Vagina (tissue), 2 donors: ENCODE measurements at regions not wholly inside any gene's neighbourhood (a gene's known extent, or its start where the extent isn't known, plus 50 kb on each side); places are given as distances from the start of the nearest gene placed in this dataset.

Experiments used
- DNase-seq, 2 donors: peaks; one replicate each; pipeline ENCODE4 v3.0.0-alpha.2; 2017; ENCODE audit errors: extremely low spot score in 2 of 2
- H3K27ac ChIP-seq: fragments of 200-600 bp; sonication (generic); one replicate; pipeline ENCODE4 v1.5.1; 2019
- H3K27me3 ChIP-seq: fragments of 200-600 bp; sonication (generic); one replicate; pipeline ENCODE4 v1.5.1; 2019
- H3K36me3 ChIP-seq, 2 donors: fragments of 200-600 bp; sonication (generic); one replicate each; pipeline ENCODE4 v1.5.1; 2017 to 2019
- H3K4me1 ChIP-seq: fragments of 200-600 bp; sonication (generic); one replicate; pipeline ENCODE4 v1.5.1; 2019
- H3K4me3 ChIP-seq, 2 donors: fragments of 200-600 bp; sonication (generic); 1 replicate in 1 of 2; 2 replicates in 1 of 2; pipeline ENCODE4 v1.5.1; 2016 to 2019
- H3K9me3 ChIP-seq: fragments of 200-600 bp; sonication (generic); one replicate; pipeline ENCODE4 v1.5.1; 2019
- CTCF ChIP-seq, 3 experiments: fragments of 450-650 bp in 2 of 3; fragments of 200-600 bp in 1 of 3; sonication (generic) in 1 of 3; IDR thresholded peaks; one replicate each; pipeline ENCODE4 v1.5.1; 2017 to 2019; ENCODE audit warnings: antibody characterized with exemption in 3 of 3, mild to moderate bottlenecking in 2 of 3, moderate library complexity in 2 of 3
- POLR2A ChIP-seq, 2 donors: fragments of 450-650 bp; IDR thresholded peaks; one replicate each; pipeline ENCODE4 v1.6.1; 2017; ENCODE audit warnings: antibody characterized with exemption in 2 of 2, mild to moderate bottlenecking in 2 of 2, moderate library complexity in 2 of 2
- POLR2AphosphoS5 ChIP-seq, 2 donors: sonication (generic); formaldehyde crosslinking; IDR thresholded peaks; one replicate each; pipeline ENCODE4 v1.9.0; 2017; ENCODE audit warnings: antibody characterized with exemption in 2 of 2, mild to moderate bottlenecking in 2 of 2, low read depth in 1 of 2; ENCODE audit not compliant: insufficient read depth in 1 of 2
- intact Hi-C: fragments of 100-400 bp; cut with DNase I; formaldehyde crosslinking; loops from one replicate; pipeline ENCODE4 v1.15.1; 2023

DNA sequence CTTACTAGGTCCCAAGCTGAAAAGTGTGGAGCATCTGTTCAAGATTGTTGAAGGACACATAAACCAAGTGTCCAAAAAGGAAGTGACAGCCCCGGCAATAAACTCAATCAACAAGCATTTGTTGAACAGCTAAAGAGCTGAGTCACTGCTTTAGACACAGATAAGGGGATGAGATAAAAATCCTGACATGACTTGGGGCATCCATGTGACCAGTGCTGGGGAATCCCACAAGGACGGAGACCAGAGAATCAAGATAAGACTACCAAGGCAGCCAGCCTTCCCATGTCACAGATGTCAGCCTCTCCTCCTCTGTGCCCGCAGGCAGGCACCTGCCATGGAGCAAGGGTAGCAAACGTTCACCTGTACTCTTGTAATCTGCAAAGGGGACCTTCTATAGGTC, 118.6 kb upstream of the KAZN start:
- no peak for DNase-seq
- Histone ChIP-seq H3K4me3 (no peak overlapping the region), H3K9me3 (no peaks in the 10 kb centered on the region), H3K36me3 (no peaks in the 10 kb centered on the region), H3K27ac (no peak overlapping the region), H3K27me3 (no peaks in the 10 kb centered on the region), H3K4me1 (no peaks in the 10 kb centered on the region)
- TF ChIP-seq POLR2AphosphoS5 (IDR thresholded peaks at IDR 0.05; ENCODE audit: insufficient read depth in 1 of 2, low read depth in 1 of 2) (no peak), POLR2A (IDR thresholded peaks at IDR 0.05) (no peak)
- intact Hi-C loops = no loop called here

GRCh38 chr1:14482784-14483450, 115.6 kb upstream of the KAZN start:
- Histone ChIP-seq H3K9me3 (no peaks in the 10 kb centered on the region), H3K36me3 (no peaks in the 10 kb centered on the region), H3K4me3 (no peak overlapping the region), H3K4me1 (peaks cover 9% of the 10 kb centered on the region), H3K27ac (no peak overlapping the region), H3K27me3 (no peaks in the 10 kb centered on the region)
- intact Hi-C loops = no loop called here
- DNase-seq = no peak
- no peak for TF ChIP-seq CTCF (IDR thresholded peaks at IDR 0.05)
- no peak for TF ChIP-seq POLR2A (IDR thresholded peaks at IDR 0.05)
- TF ChIP-seq POLR2AphosphoS5 (IDR thresholded peaks at IDR 0.05; ENCODE audit: insufficient read depth in 1 of 2, low read depth in 1 of 2) = no peak

GRCh38 chr1:14485285-14485684, 113.2 kb upstream of the KAZN start:
- no peaks in the 10 kb centered on the region for H3K27me3 ChIP-seq
- no peaks in the 10 kb centered on the region for H3K9me3 ChIP-seq
- no peak overlapping the region for H3K4me3 ChIP-seq
- peaks cover 9% of the 10 kb centered on the region for H3K4me1 ChIP-seq
- TF ChIP-seq POLR2A (IDR thresholded peaks at IDR 0.05) (no peak), POLR2AphosphoS5 (IDR thresholded peaks at IDR 0.05; ENCODE audit: insufficient read depth in 1 of 2, low read depth in 1 of 2) (no peak), CTCF (IDR thresholded peaks at IDR 0.05) (no peak)
- H3K36me3 ChIP-seq = no peaks in the 10 kb centered on the region
- DNase-seq = no peak
- no peak overlapping the region for H3K27ac ChIP-seq
- intact Hi-C loops = no loop called here

DNA sequence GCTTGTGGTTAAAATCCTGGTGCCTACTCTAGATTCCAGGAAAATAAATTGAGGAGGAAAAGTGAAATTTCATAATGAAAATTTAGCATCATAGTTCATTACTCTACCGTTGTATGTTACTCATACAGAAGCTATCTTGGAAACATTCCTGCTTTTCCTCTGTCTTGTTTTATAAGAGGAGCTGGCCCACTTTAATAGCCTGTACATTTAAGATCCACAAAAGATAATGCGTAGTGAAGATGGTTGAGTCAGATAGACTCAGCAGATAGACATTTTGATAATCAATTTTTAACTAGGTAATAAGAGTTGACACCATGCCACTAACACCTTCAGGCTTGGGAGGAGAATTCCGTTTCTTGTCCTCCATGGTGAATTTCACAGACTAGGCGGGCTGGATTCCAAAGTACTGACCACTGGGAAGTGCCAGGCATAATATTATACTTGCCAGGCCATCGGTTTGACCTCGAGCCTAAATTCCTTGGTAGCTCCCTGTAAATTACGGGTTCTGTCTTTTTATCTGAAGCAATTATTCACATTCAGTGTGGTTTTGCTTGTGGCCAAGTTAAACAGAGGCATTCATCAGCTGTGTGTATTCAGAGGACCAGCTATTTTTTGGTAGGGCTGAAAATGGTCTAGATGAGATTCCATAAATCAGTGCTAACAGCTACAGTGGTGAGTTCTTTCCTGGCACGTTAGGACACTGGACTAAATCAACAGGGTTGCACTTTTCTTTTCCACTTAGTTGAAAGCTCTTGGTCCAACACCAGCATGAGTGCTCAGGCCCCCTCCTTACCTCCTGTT, 111.9 kb upstream of the KAZN start:
- TF ChIP-seq POLR2AphosphoS5 (IDR thresholded peaks at IDR 0.05; ENCODE audit: insufficient read depth in 1 of 2, low read depth in 1 of 2) (no peak), POLR2A (IDR thresholded peaks at IDR 0.05) (no peak), CTCF (IDR thresholded peaks at IDR 0.05) (no peak)
- H3K9me3 ChIP-seq = no peaks in the 10 kb centered on the region
- peaks cover 9% of the 10 kb centered on the region for H3K4me1 ChIP-seq
- intact Hi-C loops = no loop called here
- no peak overlapping the region for H3K27ac ChIP-seq
- H3K36me3 ChIP-seq = no peaks in the 10 kb centered on the region
- DNase-seq = no peak
- no peaks in the 10 kb centered on the region for H3K27me3 ChIP-seq
- no peak overlapping the region for H3K4me3 ChIP-seq

DNA sequence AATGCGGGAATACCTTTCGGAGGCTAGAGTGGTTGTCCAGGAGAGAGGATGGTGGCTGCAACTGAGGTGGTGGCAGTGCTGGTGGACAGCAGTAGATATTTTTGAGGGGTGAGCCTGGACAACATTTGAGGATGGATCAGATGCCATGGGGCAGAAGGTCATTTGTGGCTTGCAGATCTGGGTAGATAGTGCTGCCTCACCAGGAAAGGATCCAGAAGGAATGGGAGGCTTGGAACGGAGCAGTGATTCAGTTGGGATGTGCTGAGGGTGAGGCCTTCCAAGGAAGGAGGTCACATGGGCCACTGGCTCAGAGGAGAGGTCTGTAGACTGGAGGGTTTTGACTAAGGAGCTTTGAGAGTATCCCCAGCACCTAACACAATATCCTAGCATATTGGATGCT, 110.8 kb upstream of the KAZN start:
- no peaks in the 10 kb centered on the region for H3K27me3 ChIP-seq
- no peaks in the 10 kb centered on the region for H3K36me3 ChIP-seq
- intact Hi-C loops = no loop called here
- peaks cover 9% of the 10 kb centered on the region for H3K4me1 ChIP-seq
- no peaks in the 10 kb centered on the region for H3K9me3 ChIP-seq
- no peak overlapping the region for H3K27ac ChIP-seq
- no peak overlapping the region for H3K4me3 ChIP-seq
- no peak for TF ChIP-seq POLR2AphosphoS5 (IDR thresholded peaks at IDR 0.05; ENCODE audit: insufficient read depth in 1 of 2, low read depth in 1 of 2)
- TF ChIP-seq CTCF (IDR thresholded peaks at IDR 0.05) = no peak
- TF ChIP-seq POLR2A (IDR thresholded peaks at IDR 0.05) = no peak
- DNase-seq = no peak
